AG09309 (cell line): ENCODE measurements at regions not wholly inside any gene's neighbourhood (a gene's known extent, or its start where the extent isn't known, plus 50 kb on each side); places are given as distances from the start of the nearest gene placed in this dataset.

Experiments
- DNase-seq: peaks from one replicate; pipeline ENCODE4 v3.0.0-alpha.2; 2010; ENCODE audit warnings: low read depth
- H3K4me3 ChIP-seq: 2 replicates; pipeline ENCODE4 v1.5.1; 2011; ENCODE audit warnings: mild to moderate bottlenecking, low read depth, low read length, moderate library complexity; ENCODE audit not compliant: control insufficient read depth
- CTCF ChIP-seq: IDR thresholded peaks from 2 replicates; pipeline ENCODE4 v1.5.1; 2011; ENCODE audit warnings: mild to moderate bottlenecking, low read depth, low read length, inconsistent platforms; ENCODE audit not compliant: insufficient read depth, control insufficient read depth; ENCODE audit errors: missing control alignments

- DNase-seq, result no peak
- H3K4me3 ChIP-seq, result no peak overlapping the region
- no peak for TF ChIP-seq CTCF
Measured at GRCh38 chr2:234548695-234549420, 52.0 kb upstream of the ARL4C start.

- H3K4me3 ChIP-seq, result no peak overlapping the region
- no peak for TF ChIP-seq CTCF
- DNase-seq, result no peak
Measured at GRCh38 chr2:234546770-234547169, 49.9 kb upstream of the ARL4C start.
